Mesodermal cell (in vitro differentiated cells): ENCODE measurements at regions not wholly inside any gene's neighbourhood (a gene's known extent, or its start where the extent isn't known, plus 50 kb on each side); places are given as distances from the start of the nearest gene placed in this dataset.
A peak's percentile ranks its signal among the peaks of the same experiment; 100 is the strongest.

Experiments used
- H3K27ac ChIP-seq: 2 replicates; pipeline ENCODE4 v1.7.0; 2013; ENCODE audit warnings: mild to moderate bottlenecking, low read depth, low read length, moderate library complexity; ENCODE audit not compliant: severe bottlenecking
- H3K36me3 ChIP-seq: 2 replicates; pipeline ENCODE4 v1.7.1; 2013; ENCODE audit warnings: mild to moderate bottlenecking, low read length, moderate library complexity; ENCODE audit not compliant: control insufficient read depth, insufficient read depth
- H3K4me1 ChIP-seq: one replicate; pipeline ENCODE4 v1.7.1; 2013; ENCODE audit warnings: mild to moderate bottlenecking, low read length; ENCODE audit not compliant: insufficient read depth, control insufficient read depth, poor library complexity, severe bottlenecking
- H3K4me3 ChIP-seq: 2 replicates; pipeline ENCODE4 v1.7.0; 2013; ENCODE audit warnings: low read length, control low read depth, mild to moderate bottlenecking; ENCODE audit not compliant: insufficient read depth, poor library complexity, severe bottlenecking; ENCODE audit errors: extremely low read depth
- H3K9me3 ChIP-seq: 2 replicates; pipeline ENCODE4 v1.7.1; 2013; ENCODE audit warnings: mild to moderate bottlenecking, low read length, moderate library complexity; ENCODE audit not compliant: control insufficient read depth
- WGBS, 2 experiments: methylation state at CpG; one replicate each; pipeline ENCODE4 v1.1.5; 2013; ENCODE audit warnings: missing lambda C conversion rate in 2 of 2; ENCODE audit not compliant: insufficient coverage in 2 of 2; 5-methylcytosine and 5-hydroxymethylcytosine counted together

GRCh38 chr6:126117251-126117650, 130.9 kb downstream of the TRMT11 start:
- Histone ChIP-seq H3K4me3 (no peak overlapping the region), H3K9me3 (peaks cover 4% of the 10 kb centered on the region), H3K36me3 (no peaks in the 10 kb centered on the region), H3K4me1 (peaks cover 23% of the 10 kb centered on the region), H3K27ac (peak overlapping the region; percentile 73)
- 60% methylated on average over 1 of the region's 2 CpGs; no CpG with 5 or more reads in 1 of the 2 experiments for WGBS, 2 experiments

GRCh38 chr6:126118058-126118755, 131.9 kb downstream of the TRMT11 start:
- Histone ChIP-seq H3K9me3 (peaks cover 4% of the 10 kb centered on the region), H3K4me3 (no peak overlapping the region), H3K4me1 (peaks cover 32% of the 10 kb centered on the region), H3K36me3 (no peaks in the 10 kb centered on the region), H3K27ac (peak overlapping the region; percentile 73)
- 56% methylated on average over 1 of the region's 4 CpGs; no CpG with 5 or more reads in 1 of the 2 experiments for WGBS, 2 experiments

GRCh38 chr6:126118936-126119335, 132.6 kb downstream of the TRMT11 start:
- Histone ChIP-seq H3K4me3 (no peak overlapping the region), H3K27ac (peak overlapping the region; percentile 73), H3K9me3 (peaks cover 4% of the 10 kb centered on the region), H3K4me1 (peaks cover 32% of the 10 kb centered on the region), H3K36me3 (no peaks in the 10 kb centered on the region)
- 100% methylated on average over 1 of the region's 2 CpGs; no CpG with 5 or more reads in 1 of the 2 experiments for WGBS, 2 experiments

GRCh38 chr6:126123226-126123625, 136.9 kb downstream of the TRMT11 start:
- H3K4me3 ChIP-seq = no peak overlapping the region
- H3K27ac ChIP-seq = peak overlapping the region; percentile 31
- peaks cover 4% of the 10 kb centered on the region for H3K9me3 ChIP-seq
- WGBS, 2 experiments = 53 to 71% methylated on average over 3 to 4 of the region's 4 CpGs
- H3K4me1 ChIP-seq = peaks cover 16% of the 10 kb centered on the region
- H3K36me3 ChIP-seq = no peaks in the 10 kb centered on the region

- WGBS, 2 experiments = 100% methylated on average over 5 of the region's 9 CpGs; no CpG with 5 or more reads in 1 of the 2 experiments
- H3K27ac ChIP-seq = no peak overlapping the region
- no peaks in the 10 kb centered on the region for H3K36me3 ChIP-seq
- no peaks in the 10 kb centered on the region for H3K9me3 ChIP-seq
- H3K4me3 ChIP-seq = no peak overlapping the region
- H3K4me1 ChIP-seq = peaks cover 5% of the 10 kb centered on the region
Observed at GRCh38 chr6:126127659-126128058, 141.3 kb downstream of the TRMT11 start.

- Histone ChIP-seq H3K9me3 (no peaks in the 10 kb centered on the region), H3K27ac (no peak overlapping the region), H3K4me1 (no peaks in the 10 kb centered on the region), H3K4me3 (no peak overlapping the region), H3K36me3 (no peaks in the 10 kb centered on the region)
- WGBS, 2 experiments = 75 to 85% methylated on average over 2 of the region's 2 CpGs
Observed at GRCh38 chr6:126131246-126131645, 144.9 kb downstream of the TRMT11 start.

GRCh38 chr6:126133984-126134383, 147.6 kb downstream of the TRMT11 start:
- H3K4me1 ChIP-seq = no peaks in the 10 kb centered on the region
- no peak overlapping the region for H3K27ac ChIP-seq
- H3K36me3 ChIP-seq = no peaks in the 10 kb centered on the region
- no peaks in the 10 kb centered on the region for H3K9me3 ChIP-seq
- no peak overlapping the region for H3K4me3 ChIP-seq

- no peak overlapping the region for H3K4me3 ChIP-seq
- H3K27ac ChIP-seq = no peak overlapping the region
- H3K36me3 ChIP-seq = no peaks in the 10 kb centered on the region
- no peaks in the 10 kb centered on the region for H3K9me3 ChIP-seq
- no CpG with 5 or more reads among the region's 2 CpGs for WGBS, 2 experiments
- no peaks in the 10 kb centered on the region for H3K4me1 ChIP-seq
Observed at GRCh38 chr6:126134491-126134890, 148.2 kb downstream of the TRMT11 start.

- peaks cover 4% of the 10 kb centered on the region for H3K9me3 ChIP-seq
- no peaks in the 10 kb centered on the region for H3K36me3 ChIP-seq
- no peaks in the 10 kb centered on the region for H3K4me1 ChIP-seq
- no peak overlapping the region for H3K4me3 ChIP-seq
- no peak overlapping the region for H3K27ac ChIP-seq
Observed at GRCh38 chr6:126140015-126140414, 153.7 kb downstream of the TRMT11 start.

- no peaks in the 10 kb centered on the region for H3K36me3 ChIP-seq
- WGBS, 2 experiments = 73% methylated on average over 2 of the region's 3 CpGs; no CpG with 5 or more reads in 1 of the 2 experiments
- peaks cover 4% of the 10 kb centered on the region for H3K9me3 ChIP-seq
- no peak overlapping the region for H3K27ac ChIP-seq
- H3K4me3 ChIP-seq = no peak overlapping the region
- H3K4me1 ChIP-seq = no peaks in the 10 kb centered on the region
Observed at GRCh38 chr6:126143761-126144251, 157.5 kb downstream of the TRMT11 start.

- Histone ChIP-seq H3K27ac (no peak overlapping the region), H3K4me3 (no peak overlapping the region), H3K4me1 (no peaks in the 10 kb centered on the region), H3K36me3 (no peaks in the 10 kb centered on the region), H3K9me3 (peaks cover 2% of the 10 kb centered on the region)
- 68 to 85% methylated on average over 2 of the region's 6 CpGs for WGBS, 2 experiments
Observed at GRCh38 chr6:126145351-126145750, 159.0 kb downstream of the TRMT11 start.
